Right lobe of liver (tissue), 4 donors: ENCODE measurements at regions not wholly inside any gene's neighbourhood (a gene's known extent, or its start where the extent isn't known, plus 50 kb on each side); places are given as distances from the start of the nearest gene placed in this dataset.

Experiments
- CTCF ChIP-seq, 4 donors: fragments of 200-600 bp in 3 of 4; fragments of 450-650 bp in 1 of 4; IDR thresholded peaks; one replicate each; pipeline versions ENCODE4 v1.5.1 to v1.8.0; 2016 to 2022; ENCODE audit warnings: antibody characterized with exemption in 4 of 4, mild to moderate bottlenecking in 2 of 4
- POLR2A ChIP-seq: fragments of 450-650 bp; IDR thresholded peaks from one replicate; pipeline ENCODE4 v1.6.1; 2017; ENCODE audit warnings: antibody characterized with exemption, mild to moderate bottlenecking
- donor health status: DM: no; HTN: no; CAD: no.
- donor health status: DM: no; HTN: no; CAD: no.
- donor health status: DM: no; HTN: yes; CAD: no.

- TF ChIP-seq CTCF (IDR thresholded peaks at IDR 0.05) (no peak), POLR2A (no peak)
Observed at GRCh38 chr7:94276027-94276426, 118.7 kb upstream of the COL1A2 start.
